ENCODE measurements at regions not wholly inside any gene's neighbourhood (a gene's known extent, or its start where the extent isn't known, plus 50 kb on each side); places are given as distances from the start of the nearest gene placed in this dataset.

- TF ChIP-seq EZH2 (IDR thresholded peaks at IDR 0.05; ENCODE audit: insufficient read depth, poor library complexity, severe bottlenecking) (no peak), EZH2phosphoT487 (IDR thresholded peaks at IDR 0.05; ENCODE audit: insufficient read depth, low read depth) (no peak)
Observed at GRCh38 chr2:81249152-81249551, 944.6 kb upstream of the LRRTM1 start.

Measured in GM23248 (cell line).